Neural cell (in vitro differentiated cells): ENCODE measurements at regions not wholly inside any gene's neighbourhood (a gene's known extent, or its start where the extent isn't known, plus 50 kb on each side); places are given as distances from the start of the nearest gene placed in this dataset.

Experiments
- H2AFZ ChIP-seq: fragments of 200-600, 300-800 bp; sonication (generic), shearing (Covaris generic); 2 replicates; pipeline ENCODE4 v1.6.0; 2014; ENCODE audit warnings: low read depth, mild to moderate bottlenecking, antibody characterized with exemption, low read length, moderate library complexity
- H3F3A ChIP-seq: fragments of 200-600 bp; shearing (Covaris generic); 2 replicates; pipeline ENCODE4 v1.6.1; 2016; ENCODE audit warnings: mild to moderate bottlenecking, moderate library complexity, mixed read lengths, antibody characterized with exemption, low read length; ENCODE audit not compliant: insufficient read depth, poor library complexity, severe bottlenecking
- H3K27ac ChIP-seq: fragments of 200-600, 300-800 bp; sonication (generic), shearing (Covaris generic); 2 replicates; pipeline ENCODE4 v1.5.1; 2014; ENCODE audit warnings: mild to moderate bottlenecking, low read length, moderate library complexity
- H3K27me3 ChIP-seq: fragments of 300-800, 200-600 bp; sonication (generic), shearing (Covaris generic); 2 replicates; pipeline ENCODE4 v1.6.0; 2014; ENCODE audit warnings: mild to moderate bottlenecking, low read depth, low read length, moderate library complexity; ENCODE audit not compliant: insufficient read depth
- H3K36me3 ChIP-seq: fragments of 300-800, 200-600 bp; sonication (generic), shearing (Covaris generic); 2 replicates; pipeline ENCODE4 v1.5.1; 2014; ENCODE audit warnings: mild to moderate bottlenecking, antibody characterized with exemption, low read length, moderate library complexity; ENCODE audit not compliant: insufficient read depth
- H3K4me2 ChIP-seq: fragments of 300-800, 200-600 bp; sonication (generic), shearing (Covaris generic); 2 replicates; pipeline ENCODE4 v1.6.0; 2014; ENCODE audit warnings: mild to moderate bottlenecking, low read length
- H3K4me3 ChIP-seq: fragments of 300-800, 200-600 bp; sonication (generic), shearing (Covaris generic); 2 replicates; pipeline ENCODE4 v1.5.1; 2014; ENCODE audit warnings: mild to moderate bottlenecking, low read length, moderate library complexity
- H3K79me2 ChIP-seq: fragments of 200-600 bp; shearing (Covaris generic); replicated peaks from 2 replicates; pipeline ENCODE4 v1.6.0; 2014; ENCODE audit warnings: mild to moderate bottlenecking, low read length, moderate library complexity; ENCODE audit not compliant: insufficient read depth
- H3K9ac ChIP-seq: fragments of 300-800, 200-600 bp; sonication (generic), shearing (Covaris generic); 2 replicates; pipeline ENCODE4 v1.6.1; 2016; ENCODE audit warnings: mild to moderate bottlenecking, low read length, mixed read lengths
- H3K9me2 ChIP-seq: fragments of 200-600 bp; shearing (Covaris generic); 2 replicates; pipeline ENCODE4 v1.6.1; 2016; ENCODE audit warnings: mild to moderate bottlenecking, low read length, mixed read lengths; ENCODE audit not compliant: insufficient read depth
- H3K9me3 ChIP-seq: fragments of 200-600, 300-800 bp; sonication (generic), shearing (Covaris generic); 2 replicates; pipeline ENCODE4 v1.6.1; 2016; ENCODE audit warnings: mild to moderate bottlenecking, mixed run types, low read length, moderate library complexity, mixed read lengths
- H4K20me1 ChIP-seq: fragments of 200-600 bp; shearing (Covaris generic); 2 replicates; pipeline ENCODE4 v1.6.1; 2016; ENCODE audit warnings: mild to moderate bottlenecking, mixed run types; ENCODE audit not compliant: insufficient read depth
- EP300 ChIP-seq: fragments of 450-650 bp; conservative IDR thresholded peaks from 2 replicates; pipeline ENCODE4 v1.6.1; 2014; ENCODE audit warnings: antibody characterized with exemption, mild to moderate bottlenecking, moderate library complexity; ENCODE audit not compliant: poor library complexity, severe bottlenecking
- EZH2 ChIP-seq: fragments of 200-600, 300-800 bp; shearing (Covaris generic), sonication (generic); IDR thresholded peaks from 2 replicates; pipeline ENCODE4 v1.6.1; 2014; ENCODE audit warnings: antibody characterized with exemption, low read length, borderline replicate concordance, mild to moderate bottlenecking; ENCODE audit not compliant: insufficient read depth, poor library complexity, severe bottlenecking
- MXI1 ChIP-seq: fragments of 450-650 bp; conservative IDR thresholded peaks from 2 replicates; pipeline ENCODE4 v1.6.1; 2014; ENCODE audit warnings: antibody characterized with exemption, mild to moderate bottlenecking; ENCODE audit not compliant: poor library complexity, severe bottlenecking
- POLR2AphosphoS5 ChIP-seq: IDR thresholded peaks from 2 replicates; pipeline ENCODE4 v1.6.1; 2012
- RAD21 ChIP-seq: fragments of 450-650 bp; conservative IDR thresholded peaks from 2 replicates; pipeline ENCODE4 v1.6.1; 2014; ENCODE audit warnings: antibody characterized with exemption, mild to moderate bottlenecking, moderate library complexity
- SMC3 ChIP-seq: fragments of 450-650 bp; conservative IDR thresholded peaks from 2 replicates; pipeline ENCODE4 v1.6.1; 2014; ENCODE audit warnings: antibody characterized with exemption, mild to moderate bottlenecking, moderate library complexity; ENCODE audit not compliant: poor library complexity
- TAF1 ChIP-seq: IDR thresholded peaks from 2 replicates; pipeline ENCODE4 v1.6.1; 2012; ENCODE audit warnings: low read depth
- TF ChIP-seq, protein P1 (sequence below): IDR thresholded peaks from 2 replicates; pipeline ENCODE4 v1.6.1; 2012; ENCODE audit warnings: borderline replicate concordance
- TF ChIP-seq, protein P2 (sequence below): fragments of 450-650 bp; IDR thresholded peaks from 2 replicates; pipeline ENCODE4 v1.5.1; 2014; ENCODE audit warnings: antibody characterized with exemption, mild to moderate bottlenecking, moderate library complexity; ENCODE audit not compliant: poor library complexity, severe bottlenecking

DNA sequence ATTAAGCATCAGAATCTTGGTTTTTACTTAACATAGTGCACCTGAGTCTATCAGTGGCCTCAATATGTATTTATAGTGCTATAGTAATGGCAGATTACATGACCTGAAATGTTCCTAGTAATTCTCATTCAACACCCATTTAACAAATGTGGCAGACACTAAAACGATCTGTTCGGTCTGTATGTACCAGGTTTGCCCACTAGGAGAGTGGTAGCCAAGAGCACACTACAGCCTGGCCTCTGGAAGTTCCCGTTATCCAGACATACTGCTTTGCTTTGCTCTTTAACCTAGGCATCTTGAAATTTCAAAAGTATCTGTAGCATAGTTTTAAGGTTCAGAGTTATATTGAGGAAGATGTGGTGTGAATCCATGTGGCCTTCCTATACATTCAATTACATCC lies 395.7 kb upstream of the NRG3 start:
- Histone ChIP-seq H3K9me2 (no peaks in the 10 kb centered on the region), H3K79me2 (no peaks in the 10 kb centered on the region), H3K27ac (no peak overlapping the region), H3K27me3 (no peaks in the 10 kb centered on the region), H3K36me3 (no peaks in the 10 kb centered on the region), H3F3A (no peaks in the 10 kb centered on the region), H3K9me3 (no peaks in the 10 kb centered on the region), H3K4me3 (no peak overlapping the region), H3K9ac (no peak overlapping the region), H4K20me1 (no peaks in the 10 kb centered on the region), H3K4me2 (no peak overlapping the region), H2AFZ (no peak overlapping the region)
- TF ChIP-seq RAD21 (no peak), EP300 (no peak), TAF1 (no peak), EZH2 (no peak), SMC3 (no peak), MXI1 (no peak), POLR2AphosphoS5 (no peak)
- TF ChIP-seq, protein P1, sequence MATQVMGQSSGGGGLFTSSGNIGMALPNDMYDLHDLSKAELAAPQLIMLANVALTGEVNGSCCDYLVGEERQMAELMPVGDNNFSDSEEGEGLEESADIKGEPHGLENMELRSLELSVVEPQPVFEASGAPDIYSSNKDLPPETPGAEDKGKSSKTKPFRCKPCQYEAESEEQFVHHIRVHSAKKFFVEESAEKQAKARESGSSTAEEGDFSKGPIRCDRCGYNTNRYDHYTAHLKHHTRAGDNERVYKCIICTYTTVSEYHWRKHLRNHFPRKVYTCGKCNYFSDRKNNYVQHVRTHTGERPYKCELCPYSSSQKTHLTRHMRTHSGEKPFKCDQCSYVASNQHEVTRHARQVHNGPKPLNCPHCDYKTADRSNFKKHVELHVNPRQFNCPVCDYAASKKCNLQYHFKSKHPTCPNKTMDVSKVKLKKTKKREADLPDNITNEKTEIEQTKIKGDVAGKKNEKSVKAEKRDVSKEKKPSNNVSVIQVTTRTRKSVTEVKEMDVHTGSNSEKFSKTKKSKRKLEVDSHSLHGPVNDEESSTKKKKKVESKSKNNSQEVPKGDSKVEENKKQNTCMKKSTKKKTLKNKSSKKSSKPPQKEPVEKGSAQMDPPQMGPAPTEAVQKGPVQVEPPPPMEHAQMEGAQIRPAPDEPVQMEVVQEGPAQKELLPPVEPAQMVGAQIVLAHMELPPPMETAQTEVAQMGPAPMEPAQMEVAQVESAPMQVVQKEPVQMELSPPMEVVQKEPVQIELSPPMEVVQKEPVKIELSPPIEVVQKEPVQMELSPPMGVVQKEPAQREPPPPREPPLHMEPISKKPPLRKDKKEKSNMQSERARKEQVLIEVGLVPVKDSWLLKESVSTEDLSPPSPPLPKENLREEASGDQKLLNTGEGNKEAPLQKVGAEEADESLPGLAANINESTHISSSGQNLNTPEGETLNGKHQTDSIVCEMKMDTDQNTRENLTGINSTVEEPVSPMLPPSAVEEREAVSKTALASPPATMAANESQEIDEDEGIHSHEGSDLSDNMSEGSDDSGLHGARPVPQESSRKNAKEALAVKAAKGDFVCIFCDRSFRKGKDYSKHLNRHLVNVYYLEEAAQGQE = no peak
- TF ChIP-seq, protein P2, sequence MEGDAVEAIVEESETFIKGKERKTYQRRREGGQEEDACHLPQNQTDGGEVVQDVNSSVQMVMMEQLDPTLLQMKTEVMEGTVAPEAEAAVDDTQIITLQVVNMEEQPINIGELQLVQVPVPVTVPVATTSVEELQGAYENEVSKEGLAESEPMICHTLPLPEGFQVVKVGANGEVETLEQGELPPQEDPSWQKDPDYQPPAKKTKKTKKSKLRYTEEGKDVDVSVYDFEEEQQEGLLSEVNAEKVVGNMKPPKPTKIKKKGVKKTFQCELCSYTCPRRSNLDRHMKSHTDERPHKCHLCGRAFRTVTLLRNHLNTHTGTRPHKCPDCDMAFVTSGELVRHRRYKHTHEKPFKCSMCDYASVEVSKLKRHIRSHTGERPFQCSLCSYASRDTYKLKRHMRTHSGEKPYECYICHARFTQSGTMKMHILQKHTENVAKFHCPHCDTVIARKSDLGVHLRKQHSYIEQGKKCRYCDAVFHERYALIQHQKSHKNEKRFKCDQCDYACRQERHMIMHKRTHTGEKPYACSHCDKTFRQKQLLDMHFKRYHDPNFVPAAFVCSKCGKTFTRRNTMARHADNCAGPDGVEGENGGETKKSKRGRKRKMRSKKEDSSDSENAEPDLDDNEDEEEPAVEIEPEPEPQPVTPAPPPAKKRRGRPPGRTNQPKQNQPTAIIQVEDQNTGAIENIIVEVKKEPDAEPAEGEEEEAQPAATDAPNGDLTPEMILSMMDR = no peak

DNA sequence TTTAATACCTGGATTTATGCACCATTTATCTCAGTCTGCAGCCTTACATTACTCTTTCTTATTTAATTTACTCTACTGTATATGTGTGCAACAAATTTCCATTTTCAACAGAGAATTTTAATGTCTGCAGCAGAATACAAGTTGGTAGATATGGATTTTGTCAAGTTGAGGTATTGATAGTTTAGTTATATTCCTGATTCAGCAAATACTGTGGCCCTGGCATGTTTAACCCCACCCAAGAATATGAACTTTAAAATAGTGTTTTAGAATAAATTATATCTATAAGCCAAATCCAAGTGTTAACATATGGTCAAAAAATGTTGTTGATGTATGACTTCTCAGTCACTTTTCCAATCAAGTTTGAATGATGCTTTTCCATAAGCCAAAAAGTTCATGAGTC lies 378.4 kb upstream of the NRG3 start:
- H3K9ac ChIP-seq = no peak overlapping the region
- H3K27me3 ChIP-seq = no peaks in the 10 kb centered on the region
- H3K27ac ChIP-seq = no peak overlapping the region
- no peaks in the 10 kb centered on the region for H3K9me2 ChIP-seq
- no peaks in the 10 kb centered on the region for H3F3A ChIP-seq
- no peak overlapping the region for H2AFZ ChIP-seq
- H4K20me1 ChIP-seq = no peaks in the 10 kb centered on the region
- no peak overlapping the region for H3K4me2 ChIP-seq
- no peaks in the 10 kb centered on the region for H3K36me3 ChIP-seq
- TF ChIP-seq EZH2 (no peak), TAF1 (no peak), POLR2AphosphoS5 (no peak), RAD21 (no peak), EP300 (no peak), MXI1 (no peak), SMC3 (no peak)
- TF ChIP-seq, protein P1 = no peak
- TF ChIP-seq, protein P2 = no peak
- no peak overlapping the region for H3K4me3 ChIP-seq
- H3K9me3 ChIP-seq = no peaks in the 10 kb centered on the region
- H3K79me2 ChIP-seq = no peaks in the 10 kb centered on the region
